ENCODE measurements at regions not wholly inside any gene's neighbourhood (a gene's known extent, or its start where the extent isn't known, plus 50 kb on each side); places are given as distances from the start of the nearest gene placed in this dataset.

GRCh38 chr2:49788300-49788699, 634.0 kb upstream of the FSHR start:
- TF ChIP-seq CTCF (IDR thresholded peaks at IDR 0.05) (no peak), EP300 (IDR thresholded peaks at IDR 0.05) (no peak), POLR2A (IDR thresholded peaks at IDR 0.05) (no peak)

Measured in ovary (tissue), 3 donors.